ENCODE measurements at regions not wholly inside any gene's neighbourhood (a gene's known extent, or its start where the extent isn't known, plus 50 kb on each side); places are given as distances from the start of the nearest gene placed in this dataset.

GRCh38 chr3:157626817-157627216, 123.6 kb upstream of the VEPH1 start:
- TF ChIP-seq, protein P1, sequence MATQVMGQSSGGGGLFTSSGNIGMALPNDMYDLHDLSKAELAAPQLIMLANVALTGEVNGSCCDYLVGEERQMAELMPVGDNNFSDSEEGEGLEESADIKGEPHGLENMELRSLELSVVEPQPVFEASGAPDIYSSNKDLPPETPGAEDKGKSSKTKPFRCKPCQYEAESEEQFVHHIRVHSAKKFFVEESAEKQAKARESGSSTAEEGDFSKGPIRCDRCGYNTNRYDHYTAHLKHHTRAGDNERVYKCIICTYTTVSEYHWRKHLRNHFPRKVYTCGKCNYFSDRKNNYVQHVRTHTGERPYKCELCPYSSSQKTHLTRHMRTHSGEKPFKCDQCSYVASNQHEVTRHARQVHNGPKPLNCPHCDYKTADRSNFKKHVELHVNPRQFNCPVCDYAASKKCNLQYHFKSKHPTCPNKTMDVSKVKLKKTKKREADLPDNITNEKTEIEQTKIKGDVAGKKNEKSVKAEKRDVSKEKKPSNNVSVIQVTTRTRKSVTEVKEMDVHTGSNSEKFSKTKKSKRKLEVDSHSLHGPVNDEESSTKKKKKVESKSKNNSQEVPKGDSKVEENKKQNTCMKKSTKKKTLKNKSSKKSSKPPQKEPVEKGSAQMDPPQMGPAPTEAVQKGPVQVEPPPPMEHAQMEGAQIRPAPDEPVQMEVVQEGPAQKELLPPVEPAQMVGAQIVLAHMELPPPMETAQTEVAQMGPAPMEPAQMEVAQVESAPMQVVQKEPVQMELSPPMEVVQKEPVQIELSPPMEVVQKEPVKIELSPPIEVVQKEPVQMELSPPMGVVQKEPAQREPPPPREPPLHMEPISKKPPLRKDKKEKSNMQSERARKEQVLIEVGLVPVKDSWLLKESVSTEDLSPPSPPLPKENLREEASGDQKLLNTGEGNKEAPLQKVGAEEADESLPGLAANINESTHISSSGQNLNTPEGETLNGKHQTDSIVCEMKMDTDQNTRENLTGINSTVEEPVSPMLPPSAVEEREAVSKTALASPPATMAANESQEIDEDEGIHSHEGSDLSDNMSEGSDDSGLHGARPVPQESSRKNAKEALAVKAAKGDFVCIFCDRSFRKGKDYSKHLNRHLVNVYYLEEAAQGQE (IDR thresholded peaks at IDR 0.05; ENCODE audit: low read depth): no peak
- TF ChIP-seq FOXM1 (IDR thresholded peaks at IDR 0.05; ENCODE audit: borderline replicate concordance, low read depth) (no peak), EP300 (IDR thresholded peaks at IDR 0.05; ENCODE audit: borderline replicate concordance) (no peak), RAD21 (IDR thresholded peaks at IDR 0.05; ENCODE audit: low read depth) (no peak), TAF1 (IDR thresholded peaks at IDR 0.05; ENCODE audit: low read depth) (no peak), YY1 (IDR thresholded peaks at IDR 0.05; ENCODE audit: low read depth) (no peak), USF1 (IDR thresholded peaks at IDR 0.05) (no peak), CREB1 (IDR thresholded peaks at IDR 0.05; ENCODE audit: low read depth) (no peak)
- TF ChIP-seq, protein P2, sequence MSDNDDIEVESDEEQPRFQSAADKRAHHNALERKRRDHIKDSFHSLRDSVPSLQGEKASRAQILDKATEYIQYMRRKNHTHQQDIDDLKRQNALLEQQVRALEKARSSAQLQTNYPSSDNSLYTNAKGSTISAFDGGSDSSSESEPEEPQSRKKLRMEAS (IDR thresholded peaks at IDR 0.05): no peak
